IMR-90 (cell line): ENCODE measurements at regions not wholly inside any gene's neighbourhood (a gene's known extent, or its start where the extent isn't known, plus 50 kb on each side); places are given as distances from the start of the nearest gene placed in this dataset.

Experiments
- ATAC-seq: fragments of 200-7000 bp; cut with Tn5 transposase; 2 replicates; pipeline ENCODE4 v1.9.1; 2020; ENCODE audit warnings: low read depth, mild to moderate bottlenecking, moderate library complexity
- BruUV-seq: library from RNA; stranded (reverse); fragments of 400-500 nt; replicated peaks from 2 replicates; lab custom pipeline; 2021; lab: Mats Ljungman, UMichigan
- CTCF ChIA-PET: fragments of 300-600 bp; formaldehyde crosslinking; extraction: SDS; loops from one replicate; lab custom pipeline; 2021; ENCODE audit warnings: antibody characterized with exemption; lab: Yijun Ruan, JAX
- POLR2A ChIA-PET: fragments of 300-600 bp; sonication (Branson Sonifier 250); formaldehyde crosslinking; loops from one replicate; lab custom pipeline; 2022; ENCODE audit warnings: antibody characterized with exemption; ENCODE audit not compliant: unreplicated experiment; lab: Charles Lee
- DNase-seq: peaks from one replicate; pipeline ENCODE4 v3.0.0; 2013
- H2AFZ ChIP-seq: replicated peaks from 2 replicates; pipeline ENCODE3; 2013; ENCODE audit warnings: low read length, mild to moderate bottlenecking; ENCODE audit not compliant: poor library complexity
- H2AK5ac ChIP-seq: 2 replicates; pipeline ENCODE4 v1.6.1; 2013; ENCODE audit warnings: low read depth, low read length, inconsistent platforms
- H2AK9ac ChIP-seq: replicated peaks from 2 replicates; pipeline ENCODE3; 2013; ENCODE audit warnings: mild to moderate bottlenecking, low read depth, low read length, moderate library complexity; ENCODE audit not compliant: poor library complexity
- H2BK120ac ChIP-seq: 2 replicates; pipeline ENCODE4 v1.6.1; 2013; ENCODE audit warnings: low read depth, low read length, inconsistent platforms
- H2BK15ac ChIP-seq: 3 replicates; pipeline ENCODE4 v1.6.1; 2013; ENCODE audit warnings: low read depth, low read length, inconsistent platforms
- H2BK20ac ChIP-seq: 2 replicates; pipeline ENCODE4 v1.6.1; 2013; ENCODE audit warnings: low read depth, mild to moderate bottlenecking, inconsistent platforms, low read length, moderate library complexity
- H2BK5ac ChIP-seq: 2 replicates; pipeline ENCODE4 v1.6.1; 2013; ENCODE audit warnings: mild to moderate bottlenecking, low read depth, low read length, inconsistent platforms; ENCODE audit not compliant: poor library complexity, severe bottlenecking
- H3K14ac ChIP-seq: replicated peaks from 2 replicates; pipeline ENCODE4 v1.6.1; 2013; ENCODE audit warnings: low read depth, low read length, inconsistent platforms
- H3K18ac ChIP-seq: 2 replicates; pipeline ENCODE4 v1.6.1; 2013; ENCODE audit warnings: low read depth, low read length, control low read depth
- H3K23ac ChIP-seq: 2 replicates; pipeline ENCODE4 v1.6.1; 2013; ENCODE audit warnings: low read depth, low read length, inconsistent platforms
- H3K27ac ChIP-seq: 2 replicates; pipeline ENCODE4 v1.5.1; 2013; ENCODE audit warnings: mild to moderate bottlenecking, control low read depth, low read length; ENCODE audit not compliant: insufficient read depth
- H3K27me3 ChIP-seq: 2 replicates; pipeline ENCODE4 v1.6.1; 2013; ENCODE audit warnings: low read length; ENCODE audit not compliant: control insufficient read depth, insufficient read depth
- H3K36me3 ChIP-seq: 2 replicates; pipeline ENCODE4 v1.6.1; 2013; ENCODE audit warnings: low read length, mixed read lengths; ENCODE audit not compliant: control insufficient read depth, insufficient read depth
- H3K4ac ChIP-seq: 2 replicates; pipeline ENCODE4 v1.6.1; 2013; ENCODE audit warnings: low read depth, low read length, inconsistent platforms
- H3K4me1 ChIP-seq: 2 replicates; pipeline ENCODE4 v1.6.1; 2013; ENCODE audit warnings: low read length, mixed read lengths; ENCODE audit not compliant: control insufficient read depth, insufficient read depth
- H3K4me2 ChIP-seq: 2 replicates; pipeline ENCODE4 v1.6.1; 2013; ENCODE audit warnings: low read depth, mild to moderate bottlenecking, control low read depth, low read length, moderate library complexity
- H3K4me3 ChIP-seq: 2 replicates; pipeline ENCODE4 v1.5.1; 2013; ENCODE audit warnings: low read depth, mild to moderate bottlenecking, control low read depth, low read length, moderate library complexity; ENCODE audit not compliant: insufficient read depth
- H3K56ac ChIP-seq: 2 replicates; pipeline ENCODE4 v1.6.1; 2013; ENCODE audit warnings: low read length, inconsistent platforms; ENCODE audit not compliant: insufficient read depth; ENCODE audit errors: extremely low read depth
- H3K79me1 ChIP-seq, 2 experiments: 2 replicates each; pipeline ENCODE4 v1.6.1; 2013; ENCODE audit warnings: low read length in 2 of 2, inconsistent platforms in 1 of 2, low read depth in 1 of 2
- H3K9ac ChIP-seq: 2 replicates; pipeline ENCODE4 v1.6.1; 2013; ENCODE audit warnings: low read depth, low read length, control low read depth
- H3K9me1 ChIP-seq: 2 replicates; pipeline ENCODE4 v1.6.1; 2013; ENCODE audit warnings: low read length, inconsistent platforms; ENCODE audit not compliant: insufficient read depth
- H3K9me3 ChIP-seq: 2 replicates; pipeline ENCODE4 v1.6.1; 2013; ENCODE audit warnings: low read length; ENCODE audit not compliant: control insufficient read depth, insufficient read depth
- H4K20me1 ChIP-seq: 2 replicates; pipeline ENCODE4 v1.6.1; 2013; ENCODE audit warnings: low read length, inconsistent platforms; ENCODE audit not compliant: insufficient read depth
- H4K5ac ChIP-seq: 2 replicates; pipeline ENCODE4 v1.6.1; 2013; ENCODE audit warnings: mild to moderate bottlenecking, low read depth, low read length, control low read depth
- H4K8ac ChIP-seq, 2 experiments: 2 replicates each; pipeline ENCODE4 v1.6.1; 2013; ENCODE audit warnings: low read depth in 2 of 2, low read length in 2 of 2, control low read depth in 1 of 2, inconsistent platforms in 1 of 2
- H4K91ac ChIP-seq: 2 replicates; pipeline ENCODE4 v1.6.1; 2013; ENCODE audit warnings: low read depth, low read length, inconsistent platforms; ENCODE audit not compliant: insufficient read depth
- BHLHE40 ChIP-seq: fragments of 150-350 bp; IDR thresholded peaks from 2 replicates; pipeline ENCODE4 v1.6.1; 2016; ENCODE audit warnings: mild to moderate bottlenecking, low read depth, low read length
- CEBPB ChIP-seq: IDR thresholded peaks from 2 replicates; pipeline ENCODE4 v1.6.1; 2012; ENCODE audit warnings: low read depth, low read length, improper control_type of control experiment
- ELK1 ChIP-seq: fragments of 150-350 bp; IDR thresholded peaks from 2 replicates; pipeline ENCODE4 v1.6.1; 2016; ENCODE audit warnings: low read depth, mild to moderate bottlenecking, low read length, moderate library complexity, borderline replicate concordance
- MAFK ChIP-seq: IDR thresholded peaks from 2 replicates; pipeline ENCODE4 v1.6.1; 2012; ENCODE audit warnings: low read depth, low read length, improper control_type of control experiment
- MAZ ChIP-seq: IDR thresholded peaks from 2 replicates; pipeline ENCODE4 v1.6.1; 2012; ENCODE audit warnings: low read depth, mild to moderate bottlenecking, low read length, improper control_type of control experiment, moderate library complexity, borderline replicate concordance
- NFE2L2 ChIP-seq: fragments of 150-350 bp; IDR thresholded peaks from 2 replicates; pipeline ENCODE4 v1.6.1; 2016; ENCODE audit warnings: low read depth, mild to moderate bottlenecking, low read length
- RAD21 ChIP-seq: IDR thresholded peaks from 2 replicates; pipeline ENCODE4 v1.6.1; 2012; ENCODE audit warnings: low read length, improper control_type of control experiment
- RCOR1 ChIP-seq: IDR thresholded peaks from 2 replicates; pipeline ENCODE4 v1.6.1; 2012; ENCODE audit warnings: mild to moderate bottlenecking, low read length, improper control_type of control experiment; ENCODE audit not compliant: insufficient replicate concordance
- RFX5 ChIP-seq: IDR thresholded peaks from 2 replicates; pipeline ENCODE4 v1.8.0; 2012; ENCODE audit warnings: low read depth, mild to moderate bottlenecking, low read length, moderate library complexity
- SMC3 ChIP-seq: fragments of 150-350 bp; IDR thresholded peaks from 2 replicates; pipeline ENCODE4 v1.6.1; 2016; ENCODE audit warnings: low read depth, mild to moderate bottlenecking, antibody characterized with exemption, low read length, moderate library complexity
- dilution Hi-C: fragments of 300-500 bp; cut with HindIII; formaldehyde crosslinking; loops from one replicate; pipeline ENCODE4 v1.14.3; 2018; ENCODE audit warnings: low sequenced_read_pairs; ENCODE audit not compliant: unreplicated experiment
- in situ Hi-C: fragments of 300-500 bp; cut with MboI; formaldehyde crosslinking; loops from 3 replicates; pipeline ENCODE4 v1.14.3; 2019; ENCODE audit warnings: low sequenced_read_pairs, inconsistent platforms, mixed read lengths
- intact Hi-C: fragments of 100-400 bp; cut with micrococcal nuclease; formaldehyde crosslinking; loops from 2 replicates; pipeline ENCODE4 v1.10.0; 2022

DNA sequence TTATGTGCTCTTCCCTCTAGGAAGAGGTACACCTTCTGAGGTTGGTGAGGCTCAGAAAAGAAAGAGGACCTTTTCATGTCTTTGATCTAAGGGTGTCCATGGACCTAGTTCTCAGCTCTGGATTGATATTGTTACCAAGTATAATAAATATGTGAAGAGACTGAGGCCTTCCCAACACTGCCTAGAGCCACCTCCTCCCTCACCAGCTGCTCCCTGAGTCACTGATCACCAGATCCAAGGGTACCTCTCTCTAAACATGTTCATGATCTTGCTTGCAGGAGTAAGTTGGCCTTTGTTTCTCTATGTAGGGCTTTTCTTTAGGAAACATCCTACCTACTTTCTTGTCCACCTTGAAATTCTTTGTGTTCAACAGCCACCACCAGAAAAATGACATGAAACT is 218.8 kb upstream of the ADRA1B start:
- H2AK5ac ChIP-seq, result no peak overlapping the region
- H2BK20ac ChIP-seq, result no peak overlapping the region
- no peaks in the 10 kb centered on the region for H4K20me1 ChIP-seq
- no peak overlapping the region for H2AK9ac ChIP-seq
- in situ Hi-C loops, result no loop called here
- ChIA-PET POLR2A (no interaction called here), CTCF (no interaction called here)
- ATAC-seq (no peak), DNase-seq (no peak)
- H3K4ac ChIP-seq, result no peak overlapping the region
- no TSS peak for BruUV-seq
- H4K8ac ChIP-seq, result no peak overlapping the region
- H2BK5ac ChIP-seq, result no peak overlapping the region
- no peak overlapping the region for H4K91ac ChIP-seq
- no peak overlapping the region for H4K5ac ChIP-seq
- no peaks in the 10 kb centered on the region for H3K79me1 ChIP-seq
- H3K36me3 ChIP-seq, result no peaks in the 10 kb centered on the region
- H2BK15ac ChIP-seq, result no peak overlapping the region
- H3K18ac ChIP-seq, result no peak overlapping the region
- H3K23ac ChIP-seq, result no peak overlapping the region
- no peak overlapping the region for H3K9ac ChIP-seq
- H3K27me3 ChIP-seq, result peaks cover 4% of the 10 kb centered on the region
- H3K9me3 ChIP-seq, result no peaks in the 10 kb centered on the region
- H2AFZ ChIP-seq, result no peak overlapping the region
- H3K27ac ChIP-seq, result no peak overlapping the region
- no peak for TF ChIP-seq BHLHE40
- TF ChIP-seq SMC3, result no peak
- TF ChIP-seq CEBPB, result no peak
- TF ChIP-seq MAFK, result no peak
- no peak for TF ChIP-seq MAZ
- TF ChIP-seq RAD21, result no peak
- no peak for TF ChIP-seq ELK1
- no peak for TF ChIP-seq RFX5
- no peak for TF ChIP-seq NFE2L2
- TF ChIP-seq RCOR1, result no peak
- no peak overlapping the region for H2BK120ac ChIP-seq
- H3K56ac ChIP-seq, result no peak overlapping the region
- dilution Hi-C loops, result no loop called here
- intact Hi-C loops, result no loop called here
- H3K4me2 ChIP-seq, result no peak overlapping the region
- no peak overlapping the region for H3K4me3 ChIP-seq
- no peak overlapping the region for H3K14ac ChIP-seq
- H3K9me1 ChIP-seq, result no peaks in the 10 kb centered on the region
- H3K4me1 ChIP-seq, result no peaks in the 10 kb centered on the region
